NCI-H2107 treated with DMSO at 0.1 percent for 48 hours (cell line): ENCODE measurements at regions not wholly inside any gene's neighbourhood (a gene's known extent, or its start where the extent isn't known, plus 50 kb on each side); places are given as distances from the start of the nearest gene placed in this dataset.
"Not testable (repeated sequence)": the region's sequence is repeated elsewhere in the genome, so short reads cannot be mapped to it uniquely, and the experiment has no call there.

ENCODE experiments used
- DNase-seq: peaks from one replicate; lab custom pipeline; 2025; ENCODE audit not compliant: unreplicated experiment; lab: John Stamatoyannopoulos, UW

- no peak for DNase-seq
Measured at GRCh38 chr5:53263151-53263550, 153.6 kb upstream of the MOCS2 start.

- no peak for DNase-seq
Measured at GRCh38 chr5:53265043-53265442, 155.5 kb upstream of the MOCS2 start.

- DNase-seq: not testable (repeated sequence)
Measured at GRCh38 chr5:53268241-53268640, 158.7 kb upstream of the MOCS2 start.

- DNase-seq: no peak
Measured at GRCh38 chr5:53275666-53276065, 166.1 kb upstream of the MOCS2 start.

GRCh38 chr5:53276825-53277224 is 167.3 kb upstream of the MOCS2 start:
- no peak for DNase-seq

- DNase-seq: no peak
Measured at GRCh38 chr5:53277491-53277890, 167.9 kb upstream of the MOCS2 start.

- DNase-seq: no peak
Measured at GRCh38 chr5:53287573-53287972, 178.0 kb upstream of the MOCS2 start.

GRCh38 chr5:53288511-53288910 is 179.0 kb upstream of the MOCS2 start:
- no peak for DNase-seq

GRCh38 chr5:53291047-53291446 is 181.5 kb upstream of the MOCS2 start:
- no peak for DNase-seq

- DNase-seq: no peak
Measured at GRCh38 chr5:53291528-53291927, 182.0 kb upstream of the MOCS2 start.

- DNase-seq: no peak
Measured at GRCh38 chr5:53298841-53299240, 181.6 kb upstream of the FST start.

GRCh38 chr5:53302529-53302928 is 177.9 kb upstream of the FST start:
- no peak for DNase-seq

- DNase-seq: no peak
Measured at GRCh38 chr5:53303105-53303504, 177.3 kb upstream of the FST start.

GRCh38 chr5:53305316-53305715 is 175.1 kb upstream of the FST start:
- not testable (repeated sequence) for DNase-seq

- no peak for DNase-seq
Measured at GRCh38 chr5:53309653-53310052, 170.8 kb upstream of the FST start.

- no peak for DNase-seq
Measured at GRCh38 chr5:53311681-53312080, 168.7 kb upstream of the FST start.

- DNase-seq: no peak
Measured at GRCh38 chr5:53313145-53313544, 167.3 kb upstream of the FST start.

GRCh38 chr5:53318303-53318702 is 162.1 kb upstream of the FST start:
- no peak for DNase-seq

- no peak for DNase-seq
Measured at GRCh38 chr5:53319315-53319714, 161.1 kb upstream of the FST start.

- no peak for DNase-seq
Measured at GRCh38 chr5:53321073-53321472, 159.4 kb upstream of the FST start.

- no peak for DNase-seq
Measured at GRCh38 chr5:53321721-53322120, 158.7 kb upstream of the FST start.

- no peak for DNase-seq
Measured at GRCh38 chr5:53322257-53322656, 158.2 kb upstream of the FST start.

GRCh38 chr5:53323511-53323910 is 156.9 kb upstream of the FST start:
- no peak for DNase-seq
